Endothelial cell of umbilical vein (primary cell): ENCODE measurements at regions not wholly inside any gene's neighbourhood (a gene's known extent, or its start where the extent isn't known, plus 50 kb on each side); places are given as distances from the start of the nearest gene placed in this dataset.
"Not testable (repeated sequence)": the region's sequence is repeated elsewhere in the genome, so short reads cannot be mapped to it uniquely, and the experiment has no call there.

ENCODE experiments used
- BruUV-seq: library from RNA; stranded (reverse); fragments of 400-500 nt; replicated peaks from 2 replicates; lab custom pipeline; 2021; lab: Mats Ljungman, UMichigan
- CTCF ChIA-PET: fragments of 300-600, 350-600 bp; sonication (Branson Sonifier 250); formaldehyde crosslinking; loops from one replicate; lab custom pipeline; 2021; ENCODE audit warnings: antibody characterized with exemption, inconsistent platforms; lab: Charles Lee
- POLR2A ChIA-PET: fragments of 300-600, 350-600 bp; sonication (Branson Sonifier 250); formaldehyde crosslinking; loops from one replicate; lab custom pipeline; 2021; ENCODE audit warnings: antibody characterized with exemption, inconsistent platforms; lab: Charles Lee
- DNase-seq: peaks from one replicate; pipeline ENCODE4 v3.0.0-alpha.2; 2011; ENCODE audit warnings: low read depth, low spot score
- FAIRE-seq: peaks from 2 replicates; lab custom pipeline; 2011; peaks lifted over from hg19 to GRCh38; lab: Jason Lieb, UNC
- H2AFZ ChIP-seq: 2 replicates; pipeline ENCODE4 v1.6.0; 2012; ENCODE audit warnings: low read depth, low read length, control low read depth, inconsistent platforms
- H3K27ac ChIP-seq: 2 replicates; pipeline ENCODE4 v1.5.1; 2011; ENCODE audit warnings: low read depth, mild to moderate bottlenecking, control low read depth, low read length, moderate library complexity; ENCODE audit not compliant: insufficient read depth
- H3K27me3 ChIP-seq, 2 experiments: 2 replicates each; pipeline versions ENCODE4 v1.6.0 to v1.6.1; 2011; ENCODE audit warnings: low read length in 2 of 2, mixed read lengths in 1 of 2; ENCODE audit not compliant: control insufficient read depth in 2 of 2, insufficient read depth in 2 of 2
- H3K36me3 ChIP-seq, 2 experiments: 2 replicates in 1 of 2; 3 replicates in 1 of 2; pipeline ENCODE4 v1.5.1; 2011; ENCODE audit warnings: low read length in 2 of 2, mild to moderate bottlenecking in 1 of 2, moderate library complexity in 1 of 2; ENCODE audit not compliant: control insufficient read depth in 2 of 2, insufficient read depth in 2 of 2; ENCODE audit errors: extremely low read depth in 1 of 2
- H3K4me1 ChIP-seq: 3 replicates; pipeline ENCODE4 v1.5.1; 2011; ENCODE audit warnings: mild to moderate bottlenecking, low read length; ENCODE audit not compliant: control insufficient read depth, insufficient read depth; ENCODE audit errors: extremely low read depth
- H3K4me2 ChIP-seq: 2 replicates; pipeline ENCODE4 v1.6.1; 2011; ENCODE audit warnings: low read length, control low read depth, mixed read lengths; ENCODE audit not compliant: insufficient read depth
- H3K4me3 ChIP-seq, 3 experiments: fragments of 200-600 bp in 1 of 3; sonication (generic), shearing (Covaris generic) in 1 of 3; replicated peaks in 1 of 3; 2 replicates each; pipeline ENCODE4 v1.5.1; 2011 to 2016; ENCODE audit warnings: control low read depth in 3 of 3, low read length in 3 of 3, mild to moderate bottlenecking in 2 of 3, inconsistent platforms in 1 of 3, low read depth in 1 of 3, moderate library complexity in 1 of 3; ENCODE audit not compliant: insufficient read depth in 1 of 3
- H3K79me2 ChIP-seq: 2 replicates; pipeline ENCODE4 v1.6.0; 2012; ENCODE audit warnings: low read length, inconsistent platforms; ENCODE audit not compliant: control insufficient read depth, insufficient read depth
- H3K9ac ChIP-seq: replicated peaks from 2 replicates; pipeline ENCODE3; 2011; ENCODE audit warnings: low read length, control low read depth; ENCODE audit not compliant: insufficient read depth; ENCODE audit errors: extremely low read depth
- H3K9me1 ChIP-seq: replicated peaks from 3 replicates; pipeline ENCODE4 v1.6.0; 2011; ENCODE audit warnings: mild to moderate bottlenecking, low read length; ENCODE audit not compliant: control insufficient read depth, insufficient read depth; ENCODE audit errors: extremely low read depth
- H3K9me3 ChIP-seq: replicated peaks from 2 replicates; pipeline ENCODE4 v1.5.1; 2012; ENCODE audit warnings: low read length, inconsistent platforms; ENCODE audit not compliant: control insufficient read depth, insufficient read depth
- H4K20me1 ChIP-seq: replicated peaks from 2 replicates; pipeline ENCODE3; 2011; ENCODE audit warnings: mild to moderate bottlenecking, low read length; ENCODE audit not compliant: control insufficient read depth, insufficient read depth; ENCODE audit errors: extremely low read depth
- EZH2 ChIP-seq: IDR thresholded peaks from 2 replicates; pipeline ENCODE4 v1.6.1; 2012; ENCODE audit warnings: borderline replicate concordance, low read depth, mild to moderate bottlenecking, moderate library complexity, low read length, inconsistent platforms; ENCODE audit not compliant: severe bottlenecking
- FOS ChIP-seq: IDR thresholded peaks from 2 replicates; pipeline ENCODE4 v1.6.1; 2011; ENCODE audit warnings: mild to moderate bottlenecking, low read length, moderate library complexity, borderline replicate concordance; ENCODE audit not compliant: insufficient read depth
- GATA2 ChIP-seq: IDR thresholded peaks from 2 replicates; pipeline ENCODE4 v1.7.0; 2011; ENCODE audit warnings: low read depth, mild to moderate bottlenecking, moderate library complexity, mixed read lengths, low read length; ENCODE audit not compliant: insufficient read length, insufficient read depth
- JUN ChIP-seq: IDR thresholded peaks from 2 replicates; pipeline ENCODE4 v1.6.1; 2011; ENCODE audit warnings: borderline replicate concordance, low read depth; ENCODE audit not compliant: insufficient read length, insufficient read depth
- MAX ChIP-seq: IDR thresholded peaks from 2 replicates; pipeline ENCODE4 v1.6.1; 2011; ENCODE audit not compliant: insufficient read depth, insufficient read length
- MYC ChIP-seq: IDR thresholded peaks from one replicate; pipeline ENCODE4 v1.6.1; 2011; ENCODE audit warnings: mild to moderate bottlenecking, low read depth, low read length
- POLR2A ChIP-seq: IDR thresholded peaks from 2 replicates; pipeline ENCODE4 v1.6.1; 2012; ENCODE audit warnings: low read depth, mild to moderate bottlenecking, control low read depth, low read length
- POLR2AphosphoS5 ChIP-seq: IDR thresholded peaks from 2 replicates; pipeline ENCODE4 v1.6.1; 2012; ENCODE audit warnings: low read depth, mild to moderate bottlenecking, control low read depth, low read length, moderate library complexity; ENCODE audit not compliant: insufficient read depth
- dilution Hi-C: fragments of 300-500 bp; cut with MboI; formaldehyde crosslinking; loops from one replicate; pipeline ENCODE4 v1.15.0; 2019; ENCODE audit warnings: low sequenced_read_pairs; ENCODE audit not compliant: extremely low pct_ligation_motif_present
- intact Hi-C: fragments of 100-400 bp; cut with micrococcal nuclease; formaldehyde crosslinking; loops from one replicate; pipeline ENCODE4 v1.10.0; 2022
- TF ChIP-seq, protein P1 (sequence below), 2 donors: IDR thresholded peaks; 1 replicate in 1 of 2; 2 replicates in 1 of 2; pipeline ENCODE4 v1.5.1; 2011; ENCODE audit warnings: low read length in 2 of 2, mild to moderate bottlenecking in 2 of 2, moderate library complexity in 2 of 2, control low read depth in 1 of 2, inconsistent platforms in 1 of 2, low read depth in 1 of 2; ENCODE audit not compliant: insufficient read depth in 1 of 2; ENCODE audit errors: extremely low read depth in 1 of 2

DNA sequence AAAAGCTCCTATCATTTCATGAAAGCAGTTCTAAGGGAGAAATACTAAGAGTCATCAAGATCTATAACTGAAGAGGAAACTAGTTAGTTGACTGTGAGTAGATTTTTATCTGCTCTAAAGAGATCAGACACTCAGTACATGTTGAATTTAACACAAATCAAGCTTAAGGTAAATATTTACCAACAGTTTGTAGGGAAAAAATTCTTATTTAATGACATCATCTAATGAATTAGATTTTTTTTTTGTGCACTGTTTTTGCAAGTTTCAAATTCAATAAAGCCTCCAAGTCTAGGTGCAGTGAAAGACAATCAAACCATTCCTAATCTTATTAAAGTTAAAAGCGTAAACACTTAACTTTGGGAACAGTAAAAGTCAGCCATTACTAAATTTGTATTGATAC, 93.0 kb upstream of the PRKD1 start:
- dilution Hi-C loops: no loop called here
- Histone ChIP-seq H3K9me1 (no peaks in the 10 kb centered on the region), H4K20me1 (no peaks in the 10 kb centered on the region), H3K4me1 (no peaks in the 10 kb centered on the region), H3K9ac (no peak overlapping the region), H3K27ac (no peak overlapping the region), H3K9me3 (no peaks in the 10 kb centered on the region), H3K4me2 (no peak overlapping the region), H3K4me3 (no peak overlapping the region), H3K79me2 (no peaks in the 10 kb centered on the region), H3K27me3 (no peaks in the 10 kb centered on the region), H3K36me3 (no peaks in the 10 kb centered on the region), H2AFZ (no peak overlapping the region)
- no peak for DNase-seq
- TF ChIP-seq FOS (no peak), EZH2 (no peak), MYC (no peak), JUN (no peak), MAX (no peak), POLR2AphosphoS5 (no peak), GATA2 (no peak), POLR2A (no peak)
- TF ChIP-seq, protein P1, sequence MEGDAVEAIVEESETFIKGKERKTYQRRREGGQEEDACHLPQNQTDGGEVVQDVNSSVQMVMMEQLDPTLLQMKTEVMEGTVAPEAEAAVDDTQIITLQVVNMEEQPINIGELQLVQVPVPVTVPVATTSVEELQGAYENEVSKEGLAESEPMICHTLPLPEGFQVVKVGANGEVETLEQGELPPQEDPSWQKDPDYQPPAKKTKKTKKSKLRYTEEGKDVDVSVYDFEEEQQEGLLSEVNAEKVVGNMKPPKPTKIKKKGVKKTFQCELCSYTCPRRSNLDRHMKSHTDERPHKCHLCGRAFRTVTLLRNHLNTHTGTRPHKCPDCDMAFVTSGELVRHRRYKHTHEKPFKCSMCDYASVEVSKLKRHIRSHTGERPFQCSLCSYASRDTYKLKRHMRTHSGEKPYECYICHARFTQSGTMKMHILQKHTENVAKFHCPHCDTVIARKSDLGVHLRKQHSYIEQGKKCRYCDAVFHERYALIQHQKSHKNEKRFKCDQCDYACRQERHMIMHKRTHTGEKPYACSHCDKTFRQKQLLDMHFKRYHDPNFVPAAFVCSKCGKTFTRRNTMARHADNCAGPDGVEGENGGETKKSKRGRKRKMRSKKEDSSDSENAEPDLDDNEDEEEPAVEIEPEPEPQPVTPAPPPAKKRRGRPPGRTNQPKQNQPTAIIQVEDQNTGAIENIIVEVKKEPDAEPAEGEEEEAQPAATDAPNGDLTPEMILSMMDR (IDR thresholded peaks at IDR 0.05; ENCODE audit: extremely low read depth in 1 of 2, insufficient read depth in 1 of 2, low read depth in 1 of 2, low read length in 2 of 2): no peak
- BruUV-seq: no TSS peak
- intact Hi-C loops: no loop called here
- FAIRE-seq: no peak
- POLR2A ChIA-PET: no interaction called here
- CTCF ChIA-PET: no interaction called here

- dilution Hi-C loops, H3K4me1 ChIP-seq, intact Hi-C loops, H3K27me3 ChIP-seq, FAIRE-seq, H3K4me2 ChIP-seq, H2AFZ ChIP-seq, H3K9me3 ChIP-seq, CTCF ChIA-PET, H3K27ac ChIP-seq, POLR2A ChIA-PET, H3K9me1 ChIP-seq, H4K20me1 ChIP-seq, BruUV-seq, DNase-seq, H3K4me3 ChIP-seq, H3K36me3 ChIP-seq, H3K9ac ChIP-seq, H3K79me2 ChIP-seq: not testable (repeated sequence)
These were observed 95.7 kb upstream of the PRKD1 start for GRCh38 chr14:30023350-30023749.
